GM12874 (cell line): ENCODE measurements at regions not wholly inside any gene's neighbourhood (a gene's known extent, or its start where the extent isn't known, plus 50 kb on each side); places are given as distances from the start of the nearest gene placed in this dataset.

ENCODE experiments used
- CTCF ChIP-seq: IDR thresholded peaks from 2 replicates; pipeline ENCODE4 v1.5.1; 2011; ENCODE audit warnings: low read depth, mild to moderate bottlenecking, control low read depth, low read length, moderate library complexity; ENCODE audit not compliant: insufficient read depth

DNA sequence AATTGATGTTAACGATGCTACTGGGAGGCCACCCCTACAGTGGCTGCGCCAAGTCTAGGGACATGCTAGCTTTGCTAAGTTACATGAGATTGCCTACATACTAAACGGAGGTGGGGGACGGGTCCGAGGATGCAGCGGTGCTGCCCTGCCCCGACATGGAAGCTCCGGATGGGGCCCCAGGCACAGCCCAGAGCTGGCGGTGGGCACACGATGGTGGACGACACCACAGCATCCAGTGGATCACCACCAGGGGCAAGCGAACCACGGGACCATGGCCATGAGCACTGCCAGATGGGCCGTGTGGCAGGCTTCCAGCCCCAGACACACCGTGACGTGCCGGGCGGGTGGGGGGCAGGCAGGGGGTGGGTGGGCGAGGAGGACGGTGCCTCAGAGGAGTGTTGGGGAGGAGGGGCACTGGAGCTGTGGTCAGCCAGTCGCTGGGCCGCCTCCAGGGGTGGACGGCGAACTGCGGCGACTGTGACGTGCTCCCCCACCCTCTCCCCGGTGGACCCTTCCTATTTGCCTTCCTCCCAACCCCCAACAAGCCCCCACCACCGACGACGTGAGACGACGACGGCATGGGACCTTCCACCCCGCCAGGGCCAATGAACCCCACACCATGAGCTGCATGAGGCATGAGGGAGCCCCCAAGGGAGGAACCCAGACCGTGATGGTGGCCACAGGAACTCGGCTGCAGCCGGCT lies 90.6 kb upstream of the ANKRD30BL start:
- no peak for TF ChIP-seq CTCF

DNA sequence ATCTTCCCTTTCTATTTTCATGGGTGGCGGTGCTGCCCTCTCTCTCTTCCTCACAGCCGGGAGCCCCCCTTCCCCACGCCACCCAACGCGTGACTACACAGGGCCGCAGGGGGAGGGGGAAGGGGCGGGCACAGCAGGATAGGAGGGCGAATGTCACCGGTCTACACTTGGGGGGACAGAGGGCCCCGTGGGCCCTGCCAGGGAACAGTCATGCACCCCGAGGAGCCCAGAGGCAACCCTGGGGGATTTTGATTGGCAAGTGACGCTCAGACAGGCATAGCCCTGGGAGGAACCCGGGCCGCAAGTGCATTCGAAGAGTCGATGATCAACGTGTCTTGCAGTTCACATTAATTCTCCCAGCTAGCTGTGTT lies 91.1 kb upstream of the ANKRD30BL start:
- no peak for TF ChIP-seq CTCF

GRCh38 chr2:132253496-132254305 lies 91.9 kb upstream of the ANKRD30BL start:
- no peak for TF ChIP-seq CTCF

DNA sequence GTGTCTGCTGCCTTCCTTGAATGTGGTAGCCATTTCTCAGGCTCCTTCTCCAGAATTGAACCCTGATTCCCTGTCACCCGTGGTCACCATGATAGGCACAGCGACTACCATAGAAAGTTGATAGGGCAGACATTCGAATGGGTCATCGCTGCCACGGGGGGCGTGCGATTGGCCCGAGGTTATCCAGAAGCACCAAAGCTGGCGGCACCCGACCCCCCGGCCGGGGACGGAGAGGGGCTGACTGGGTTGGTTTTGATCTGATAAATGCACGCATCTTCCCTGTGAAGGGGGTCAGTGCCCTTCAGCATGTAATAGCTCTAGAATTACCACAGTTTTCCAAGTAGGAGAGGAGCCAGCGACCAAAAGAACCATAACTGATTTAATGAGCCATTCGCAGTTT lies 94.0 kb upstream of the ANKRD30BL start:
- TF ChIP-seq CTCF: no peak

GRCh38 chr2:132256251-132256902 lies 94.6 kb upstream of the ANKRD30BL start:
- no peak for TF ChIP-seq CTCF

- no peak for TF ChIP-seq CTCF
Measured at GRCh38 chr2:132267105-132267497, 105.3 kb upstream of the ANKRD30BL start.

GRCh38 chr2:132268284-132268976 lies 106.7 kb upstream of the ANKRD30BL start:
- TF ChIP-seq CTCF: 0 out of 2 replicates have a peak, but pooled peaks have one; percentile 14
